ENCODE measurements at regions not wholly inside any gene's neighbourhood (a gene's known extent, or its start where the extent isn't known, plus 50 kb on each side); places are given as distances from the start of the nearest gene placed in this dataset.

GRCh38 chrX:134186362-134187121, 50.4 kb upstream of the CCDC160 start:
- TF ChIP-seq, protein P1, sequence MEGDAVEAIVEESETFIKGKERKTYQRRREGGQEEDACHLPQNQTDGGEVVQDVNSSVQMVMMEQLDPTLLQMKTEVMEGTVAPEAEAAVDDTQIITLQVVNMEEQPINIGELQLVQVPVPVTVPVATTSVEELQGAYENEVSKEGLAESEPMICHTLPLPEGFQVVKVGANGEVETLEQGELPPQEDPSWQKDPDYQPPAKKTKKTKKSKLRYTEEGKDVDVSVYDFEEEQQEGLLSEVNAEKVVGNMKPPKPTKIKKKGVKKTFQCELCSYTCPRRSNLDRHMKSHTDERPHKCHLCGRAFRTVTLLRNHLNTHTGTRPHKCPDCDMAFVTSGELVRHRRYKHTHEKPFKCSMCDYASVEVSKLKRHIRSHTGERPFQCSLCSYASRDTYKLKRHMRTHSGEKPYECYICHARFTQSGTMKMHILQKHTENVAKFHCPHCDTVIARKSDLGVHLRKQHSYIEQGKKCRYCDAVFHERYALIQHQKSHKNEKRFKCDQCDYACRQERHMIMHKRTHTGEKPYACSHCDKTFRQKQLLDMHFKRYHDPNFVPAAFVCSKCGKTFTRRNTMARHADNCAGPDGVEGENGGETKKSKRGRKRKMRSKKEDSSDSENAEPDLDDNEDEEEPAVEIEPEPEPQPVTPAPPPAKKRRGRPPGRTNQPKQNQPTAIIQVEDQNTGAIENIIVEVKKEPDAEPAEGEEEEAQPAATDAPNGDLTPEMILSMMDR (IDR thresholded peaks at IDR 0.05; ENCODE audit: low read depth, low read length, poor library complexity, severe bottlenecking): no peak
- no peak for TF ChIP-seq EZH2phosphoT487 (IDR thresholded peaks at IDR 0.05; ENCODE audit: borderline replicate concordance, low read length)

All from DOHH2 (cell line).